H1 (cell line): ENCODE measurements at regions not wholly inside any gene's neighbourhood (a gene's known extent, or its start where the extent isn't known, plus 50 kb on each side); places are given as distances from the start of the nearest gene placed in this dataset.

Experiments used
- CTCF ChIA-PET: fragments of 300-600 bp; sonication (Branson Sonifier 250); formaldehyde crosslinking; loops from one replicate; lab custom pipeline; 2021; ENCODE audit not compliant: partially characterized antibody; lab: Charles Lee
- POLR2A ChIA-PET: fragments of 300-600 bp; sonication (Branson Sonifier 250); formaldehyde crosslinking; loops from one replicate; lab custom pipeline; 2021; ENCODE audit warnings: inconsistent platforms; ENCODE audit not compliant: partially characterized antibody; lab: Charles Lee
- DNase-seq, 2 experiments: peaks; one replicate each; pipeline versions ENCODE4 v3.0.0 to v3.0.0-alpha.2; 2010 to 2022; ENCODE audit warnings: low spot score in 2 of 2, low read depth in 1 of 2, mixed read lengths in 1 of 2
- FAIRE-seq: peaks from 2 replicates; lab custom pipeline; 2011; peaks lifted over from hg19 to GRCh38; lab: Jason Lieb, UNC
- H2AFZ ChIP-seq: 2 replicates; pipeline ENCODE4 v1.8.1; 2012; ENCODE audit warnings: low read length, inconsistent platforms
- H2AK5ac ChIP-seq: 2 replicates; pipeline ENCODE4 v1.6.1; 2013; ENCODE audit warnings: low read depth, low read length
- H2BK120ac ChIP-seq: replicated peaks from 2 replicates; pipeline ENCODE3; 2013; ENCODE audit warnings: low read depth, low read length, inconsistent platforms
- H2BK12ac ChIP-seq: 2 replicates; pipeline ENCODE4 v1.6.1; 2013; ENCODE audit warnings: low read depth, low read length
- H2BK15ac ChIP-seq: 2 replicates; pipeline ENCODE4 v1.6.1; 2013; ENCODE audit warnings: low read length
- H2BK20ac ChIP-seq: 2 replicates; pipeline ENCODE4 v1.6.1; 2013; ENCODE audit warnings: low read length
- H2BK5ac ChIP-seq: 2 replicates; pipeline ENCODE4 v1.6.1; 2013; ENCODE audit warnings: low read depth, low read length
- H3K14ac ChIP-seq: 2 replicates; pipeline ENCODE4 v1.6.1; 2013; ENCODE audit warnings: inconsistent platforms; ENCODE audit not compliant: insufficient read length
- H3K18ac ChIP-seq: 2 replicates; pipeline ENCODE4 v1.6.1; 2013; ENCODE audit warnings: low read length; ENCODE audit errors: extremely low read depth
- H3K23ac ChIP-seq: 2 replicates; pipeline ENCODE4 v1.6.1; 2013; ENCODE audit warnings: inconsistent platforms; ENCODE audit not compliant: insufficient read length
- H3K23me2 ChIP-seq: 2 replicates; pipeline ENCODE4 v1.6.1; 2013; ENCODE audit warnings: low read depth, low read length
- H3K27ac ChIP-seq: 2 replicates; pipeline ENCODE4 v1.6.1; 2011; ENCODE audit warnings: low read depth, low read length, inconsistent platforms
- H3K27me3 ChIP-seq, 4 experiments: replicated peaks in 1 of 4; 1 replicate in 1 of 4; 2 replicates in 3 of 4; pipeline versions ENCODE4 v1.6.1 to v1.8.1; 2011 to 2013; ENCODE audit warnings: low read length in 3 of 4, mild to moderate bottlenecking in 3 of 4, inconsistent platforms in 2 of 4, mixed read lengths in 2 of 4, moderate library complexity in 1 of 4; ENCODE audit not compliant: control insufficient read depth in 3 of 4, insufficient read depth in 3 of 4; ENCODE audit errors: extremely low read depth in 1 of 4
- H3K36me3 ChIP-seq, 4 experiments: 2 replicates each; pipeline versions ENCODE4 v1.6.1 to v1.8.1; 2011 to 2013; ENCODE audit warnings: mild to moderate bottlenecking in 4 of 4, low read length in 3 of 4, moderate library complexity in 2 of 4, control low read depth in 1 of 4, inconsistent platforms in 1 of 4; ENCODE audit not compliant: insufficient read depth in 4 of 4, control insufficient read depth in 2 of 4
- H3K4ac ChIP-seq: replicated peaks from 2 replicates; pipeline ENCODE3; 2013; ENCODE audit warnings: low read length, low read depth, mixed read lengths, inconsistent platforms; ENCODE audit not compliant: insufficient read length
- H3K4me1 ChIP-seq, 4 experiments: replicated peaks in 1 of 4; 1 replicate in 1 of 4; 2 replicates in 3 of 4; pipeline versions ENCODE4 v1.6.1 to v1.8.1; 2011 to 2013; ENCODE audit warnings: low read length in 3 of 4, inconsistent platforms in 2 of 4, mixed read lengths in 1 of 4; ENCODE audit not compliant: insufficient read depth in 4 of 4, control insufficient read depth in 3 of 4
- H3K4me2 ChIP-seq, 2 experiments: 2 replicates each; pipeline versions ENCODE4 v1.6.1 to v1.8.1; 2011 to 2013; ENCODE audit warnings: low read depth in 2 of 2, low read length in 2 of 2, control low read depth in 1 of 2, inconsistent platforms in 1 of 2, mild to moderate bottlenecking in 1 of 2; ENCODE audit not compliant: insufficient read depth in 1 of 2
- H3K4me3 ChIP-seq, 4 experiments: fragments of 200-600, 300-600 bp in 1 of 4; sonication (generic), shearing (Covaris generic), sonication (Bioruptor Twin) in 1 of 4; 2 replicates each; pipeline versions ENCODE4 v1.5.1 to v1.8.1; 2011 to 2016; ENCODE audit warnings: low read length in 4 of 4, low read depth in 3 of 4, control low read depth in 2 of 4, inconsistent platforms in 2 of 4, mild to moderate bottlenecking in 2 of 4, mixed read lengths in 1 of 4, moderate library complexity in 1 of 4; ENCODE audit not compliant: insufficient read depth in 2 of 4; ENCODE audit errors: extremely low read depth in 1 of 4
- H3K56ac ChIP-seq: replicated peaks from 2 replicates; pipeline ENCODE3; 2013; ENCODE audit warnings: low read depth, mild to moderate bottlenecking, mixed read lengths, low read length, inconsistent platforms; ENCODE audit not compliant: insufficient read length
- H3K79me1 ChIP-seq: 2 replicates; pipeline ENCODE4 v1.6.1; 2013; ENCODE audit warnings: low read depth, low read length, control low read depth
- H3K79me2 ChIP-seq, 2 experiments: 2 replicates each; pipeline versions ENCODE4 v1.6.1 to v1.8.1; 2012 to 2013; ENCODE audit warnings: low read length in 2 of 2, mild to moderate bottlenecking in 2 of 2, inconsistent platforms in 1 of 2; ENCODE audit not compliant: insufficient read depth in 2 of 2, control insufficient read depth in 1 of 2
- H3K9ac ChIP-seq, 4 experiments: replicated peaks in 1 of 4; 1 replicate in 1 of 4; 2 replicates in 3 of 4; pipeline versions ENCODE4 v1.6.1 to v1.8.1; 2011 to 2013; ENCODE audit warnings: low read depth in 3 of 4, low read length in 3 of 4, control low read depth in 2 of 4, mild to moderate bottlenecking in 2 of 4, moderate library complexity in 2 of 4, inconsistent platforms in 1 of 4; ENCODE audit errors: extremely low read depth in 1 of 4
- H3K9me3 ChIP-seq, 2 experiments: 2 replicates each; pipeline versions ENCODE4 v1.6.1 to v1.8.1; 2012 to 2013; ENCODE audit warnings: mild to moderate bottlenecking in 2 of 2, moderate library complexity in 2 of 2, control low read depth in 1 of 2, inconsistent platforms in 1 of 2, low read depth in 1 of 2, low read length in 1 of 2, mixed read lengths in 1 of 2; ENCODE audit not compliant: insufficient read depth in 2 of 2
- H4K20me1 ChIP-seq, 2 experiments: replicated peaks in 1 of 2; 2 replicates each; pipeline versions ENCODE3 to v1.8.1; 2011 to 2013; ENCODE audit warnings: inconsistent platforms in 2 of 2, low read length in 2 of 2, mild to moderate bottlenecking in 1 of 2; ENCODE audit not compliant: insufficient read depth in 2 of 2, control insufficient read depth in 1 of 2
- H4K5ac ChIP-seq: 2 replicates; pipeline ENCODE4 v1.6.1; 2013; ENCODE audit warnings: low read length, low read depth, mixed read lengths, inconsistent platforms; ENCODE audit not compliant: insufficient read length
- H4K8ac ChIP-seq: 2 replicates; pipeline ENCODE4 v1.8.0; 2013; ENCODE audit warnings: mild to moderate bottlenecking, moderate library complexity, low read length, inconsistent platforms; ENCODE audit not compliant: insufficient read depth; ENCODE audit errors: extremely low read depth
- H4K91ac ChIP-seq: replicated peaks from 2 replicates; pipeline ENCODE3; 2013; ENCODE audit warnings: low read length, mixed read lengths, inconsistent platforms; ENCODE audit not compliant: insufficient read length
- EP300 ChIP-seq, 2 experiments: IDR thresholded peaks; 1 replicate in 1 of 2; 2 replicates in 1 of 2; pipeline ENCODE4 v1.6.1; 2011 to 2012; ENCODE audit warnings: low read depth in 2 of 2, low read length in 2 of 2, mild to moderate bottlenecking in 2 of 2, borderline replicate concordance in 1 of 2, inconsistent platforms in 1 of 2, moderate library complexity in 1 of 2
- SIX5 ChIP-seq: IDR thresholded peaks from 2 replicates; pipeline ENCODE4 v1.6.1; 2011; ENCODE audit warnings: mild to moderate bottlenecking, low read depth, low read length
- TEAD4 ChIP-seq: IDR thresholded peaks from 2 replicates; pipeline ENCODE4 v1.6.1; 2012; ENCODE audit warnings: low read depth, low read length, inconsistent platforms, mixed read lengths
- WGBS, 2 experiments: shearing (Covaris generic) in 1 of 2; methylation state at CpG; one replicate each; pipeline versions ENCODE4 v1.1.6 to v1.1.7; 2013 to 2015; ENCODE audit warnings: low lambda C conversion rate in 2 of 2, mixed read lengths in 2 of 2, inconsistent platforms in 1 of 2, low coverage in 1 of 2, missing lambda C conversion rate in 1 of 2; ENCODE audit not compliant: insufficient replicate concordance in 2 of 2, insufficient coverage in 1 of 2, insufficient read length in 1 of 2; ENCODE audit errors: extremely low coverage in 1 of 2, missing lambda C conversion rate in 1 of 2; 5-methylcytosine and 5-hydroxymethylcytosine counted together

DNA sequence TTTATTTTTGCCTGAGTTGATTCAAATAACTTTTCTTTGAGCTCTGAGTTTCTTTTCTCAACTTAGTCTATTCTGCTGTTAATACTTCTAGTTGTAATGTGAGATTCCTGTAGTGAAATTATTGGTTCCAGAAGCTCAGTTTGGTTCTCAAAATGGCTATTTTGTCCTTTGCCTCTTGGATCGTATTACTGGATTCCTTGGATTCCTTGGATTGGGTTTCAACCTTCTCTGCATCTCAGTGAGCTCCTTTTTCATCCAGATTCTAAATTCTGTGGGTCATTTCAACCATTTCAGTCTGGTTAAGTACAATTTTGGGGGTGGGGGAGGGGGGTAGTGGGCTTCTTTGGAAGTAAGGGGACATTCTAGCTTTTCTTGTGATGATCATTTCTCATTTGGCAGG is 341.1 kb upstream of the CNTN5 start:
- peak overlapping the region in 1 of 4 experiments; percentile 24; a peak in 1 of 8 replicates for H3K4me3 ChIP-seq
- H2BK120ac ChIP-seq = no peak overlapping the region
- no peak overlapping the region for H3K4ac ChIP-seq
- no peak for DNase-seq
- H3K79me2 ChIP-seq = no peaks in the 10 kb centered on the region
- H2BK15ac ChIP-seq = no peak overlapping the region
- H3K36me3 ChIP-seq = peaks cover 0 to 2% (median 0%) of the 10 kb centered on the region in 4 experiments; a peak in 1 of 8 replicates
- H3K4me1 ChIP-seq = peaks cover 0 to 6% (median 0%) of the 10 kb centered on the region in 4 experiments; a peak in 4 of 7 replicates
- TF ChIP-seq EP300 (IDR thresholded peaks at IDR 0.05; ENCODE audit: borderline replicate concordance in 1 of 2, low read depth in 2 of 2, low read length in 2 of 2) = no peak
- 0 out of 2 replicates have a peak, but pooled peaks have one; percentile 9 for TF ChIP-seq SIX5
- peak; percentile 71 for TF ChIP-seq TEAD4
- no peaks in the 10 kb centered on the region for H4K20me1 ChIP-seq
- no peak overlapping the region for H3K56ac ChIP-seq
- no peak overlapping the region for H3K23ac ChIP-seq
- no peak overlapping the region for H4K91ac ChIP-seq
- H3K27me3 ChIP-seq = no peaks in the 10 kb centered on the region
- H3K9me3 ChIP-seq = no peaks in the 10 kb centered on the region
- WGBS, 2 experiments = 68% methylated on average over 1 of the region's 1 CpG; no CpG with 5 or more reads in 1 of the 2 experiments
- H3K23me2 ChIP-seq = no peaks in the 10 kb centered on the region
- H2BK12ac ChIP-seq = no peak overlapping the region
- no peaks in the 10 kb centered on the region for H3K79me1 ChIP-seq
- ChIA-PET CTCF (interaction anchor here (0.6 kb wide), 1 partner anchor 919 kb away, joined by 3 read pairs; no protein-coding TSS in a partner anchor), POLR2A (interaction anchor here (0.6 kb wide), 1 partner anchor 80 kb away, joined by 3 read pairs; no protein-coding TSS in a partner anchor)
- H3K4me2 ChIP-seq = no peak overlapping the region
- peak overlapping the region; percentile 35; the same call in 1 of the 2 replicates for H2BK5ac ChIP-seq
- no peak overlapping the region for H3K14ac ChIP-seq
- H3K18ac ChIP-seq = no peak overlapping the region
- FAIRE-seq = no peak
- no peak overlapping the region for H4K8ac ChIP-seq
- no peak overlapping the region for H4K5ac ChIP-seq
- H3K27ac ChIP-seq = no peak overlapping the region
- H2BK20ac ChIP-seq = no peak overlapping the region
- H3K9ac ChIP-seq = no peak overlapping the region
- H2AFZ ChIP-seq = 0 out of 2 replicates have a peak overlapping the region, but pooled peaks have one; percentile 40
- H2AK5ac ChIP-seq = no peak overlapping the region
